CD4-positive, CD25-positive, alpha-beta regulatory T cell (primary cell): ENCODE measurements at regions not wholly inside any gene's neighbourhood (a gene's known extent, or its start where the extent isn't known, plus 50 kb on each side); places are given as distances from the start of the nearest gene placed in this dataset.
A peak's percentile ranks its signal among the peaks of the same experiment; 100 is the strongest.
"Not testable (repeated sequence)": the region's sequence is repeated elsewhere in the genome, so short reads cannot be mapped to it uniquely, and the experiment has no call there.

Experiments used
- ATAC-seq, 2 donors: fragments of 150-1000 bp; cut with Tn5 transposase; one replicate each; pipeline ENCODE4 v1.10.0; 2021; ENCODE audit warnings: low read depth in 2 of 2, moderate number of reproducible peaks in 2 of 2, moderate library complexity in 1 of 2
- DNase-seq, 3 donors: peaks; one replicate each; pipeline versions ENCODE4 v3.0.0 to v3.0.0-alpha.2; 2012 to 2022; ENCODE audit warnings: mixed read lengths in 1 of 3
- H3K27ac ChIP-seq: one replicate; pipeline ENCODE4 v1.7.0; 2013; ENCODE audit warnings: mild to moderate bottlenecking, low read length; ENCODE audit not compliant: insufficient read depth, poor library complexity, severe bottlenecking
- H3K27me3 ChIP-seq: one replicate; pipeline ENCODE4 v1.7.0; 2013; ENCODE audit warnings: low read length; ENCODE audit not compliant: control insufficient read depth, insufficient read depth
- H3K36me3 ChIP-seq: one replicate; pipeline ENCODE4 v1.7.0; 2013; ENCODE audit warnings: mild to moderate bottlenecking, low read length, moderate library complexity; ENCODE audit not compliant: control insufficient read depth, insufficient read depth
- H3K4me1 ChIP-seq: 2 replicates; pipeline ENCODE4 v1.7.0; 2013; ENCODE audit warnings: mild to moderate bottlenecking, low read length; ENCODE audit not compliant: insufficient read depth, control insufficient read depth, poor library complexity, severe bottlenecking
- H3K4me3 ChIP-seq: one replicate; pipeline ENCODE4 v1.7.0; 2013; ENCODE audit warnings: low read depth, mild to moderate bottlenecking, low read length, moderate library complexity
- H3K9me3 ChIP-seq, 2 experiments: 1 replicate in 1 of 2; 2 replicates in 1 of 2; pipeline ENCODE4 v1.7.0; 2013; ENCODE audit warnings: low read length in 2 of 2, mild to moderate bottlenecking in 1 of 2, moderate library complexity in 1 of 2; ENCODE audit not compliant: control insufficient read depth in 2 of 2
- H3K27ac Mint-ChIP-seq, 3 donors: one replicate each; pipeline ENCODE4 v1.8.0; 2020 to 2022; ENCODE audit warnings: mild to moderate bottlenecking in 3 of 3, mixed read lengths in 3 of 3, moderate library complexity in 2 of 3
- H3K27me3 Mint-ChIP-seq: one replicate; pipeline ENCODE4 v1.8.0; 2022; ENCODE audit warnings: mild to moderate bottlenecking, mixed read lengths
- H3K36me3 Mint-ChIP-seq: one replicate; pipeline ENCODE4 v1.8.0; 2020; ENCODE audit warnings: mixed read lengths
- H3K4me1 Mint-ChIP-seq, 4 donors: one replicate each; pipeline ENCODE4 v1.8.0; 2020 to 2022; ENCODE audit warnings: mixed read lengths in 4 of 4, mild to moderate bottlenecking in 1 of 4
- H3K4me3 Mint-ChIP-seq, 4 donors: one replicate each; pipeline ENCODE4 v1.8.0; 2020 to 2022; ENCODE audit warnings: mild to moderate bottlenecking in 4 of 4, mixed read lengths in 4 of 4, moderate library complexity in 3 of 4
- H3K9me3 Mint-ChIP-seq, 7 donors: one replicate each; pipeline ENCODE4 v1.8.0; 2020 to 2022; ENCODE audit warnings: mixed read lengths in 7 of 7, mild to moderate bottlenecking in 3 of 7, moderate library complexity in 2 of 7

DNA sequence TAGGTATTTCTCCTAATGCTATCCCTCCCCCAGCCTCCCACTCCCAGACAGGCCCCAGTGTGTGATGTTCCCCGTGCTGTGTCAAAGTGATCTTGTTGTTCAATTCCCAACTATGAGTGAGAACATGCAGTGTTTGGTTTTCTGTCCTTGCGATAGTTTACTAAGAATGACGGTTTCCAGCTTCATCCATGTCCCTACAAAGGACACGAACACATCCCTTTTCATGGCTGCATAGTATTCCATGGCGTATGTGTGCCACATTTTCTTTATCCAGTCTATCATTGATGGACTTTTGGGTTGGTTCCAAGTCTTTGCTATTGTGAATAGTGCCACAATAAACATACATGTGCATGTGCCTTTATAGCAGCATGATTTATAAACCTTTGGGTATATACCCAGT, 999.3 kb upstream of the ZEB2 start:
- not testable (repeated sequence) for H3K27me3 ChIP-seq, H3K36me3 ChIP-seq, H3K27me3 Mint-ChIP-seq, H3K4me1 Mint-ChIP-seq, ATAC-seq, H3K9me3 ChIP-seq, H3K27ac ChIP-seq, H3K4me3 ChIP-seq, H3K4me1 ChIP-seq, H3K4me3 Mint-ChIP-seq, DNase-seq, H3K36me3 Mint-ChIP-seq, H3K27ac Mint-ChIP-seq
- peaks cover 0 to 20% (median 2%) of the 10 kb centered on the region in 7 donors for H3K9me3 Mint-ChIP-seq

DNA sequence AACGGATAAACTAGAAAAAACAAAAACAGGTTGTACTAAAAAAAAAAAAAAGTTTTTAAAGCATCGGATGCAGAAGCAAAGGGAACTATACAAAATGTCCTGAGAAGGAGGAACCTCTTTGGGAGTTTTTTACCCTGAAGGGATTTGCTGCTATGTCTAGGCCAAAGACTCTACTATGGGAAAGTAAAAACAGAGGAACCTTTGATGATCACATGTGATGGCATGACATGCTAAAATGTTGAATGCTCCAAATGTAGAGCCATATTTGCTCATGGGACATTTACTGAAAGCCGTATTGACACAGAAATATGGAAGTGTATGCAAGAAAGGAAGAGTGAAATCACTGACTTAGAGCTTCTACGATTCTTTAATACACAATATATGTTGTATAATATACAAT, 992.0 kb upstream of the ZEB2 start:
- H3K4me1 ChIP-seq, result no peaks in the 10 kb centered on the region
- Mint-ChIP-seq H3K4me3 (no peak overlapping the region), H3K9me3 (peaks cover 0 to 9% (median 0%) of the 10 kb centered on the region in 7 donors), H3K4me1 (no peaks in the 10 kb centered on the region), H3K36me3 (no peaks in the 10 kb centered on the region), H3K27ac (no peak overlapping the region), H3K27me3 (no peaks in the 10 kb centered on the region)
- DNase-seq, result no peak
- H3K27me3 ChIP-seq, result no peaks in the 10 kb centered on the region
- no peaks in the 10 kb centered on the region for H3K36me3 ChIP-seq
- H3K27ac ChIP-seq, result no peak overlapping the region
- no peak for ATAC-seq
- no peak overlapping the region for H3K4me3 ChIP-seq
- no peaks in the 10 kb centered on the region for H3K9me3 ChIP-seq

DNA sequence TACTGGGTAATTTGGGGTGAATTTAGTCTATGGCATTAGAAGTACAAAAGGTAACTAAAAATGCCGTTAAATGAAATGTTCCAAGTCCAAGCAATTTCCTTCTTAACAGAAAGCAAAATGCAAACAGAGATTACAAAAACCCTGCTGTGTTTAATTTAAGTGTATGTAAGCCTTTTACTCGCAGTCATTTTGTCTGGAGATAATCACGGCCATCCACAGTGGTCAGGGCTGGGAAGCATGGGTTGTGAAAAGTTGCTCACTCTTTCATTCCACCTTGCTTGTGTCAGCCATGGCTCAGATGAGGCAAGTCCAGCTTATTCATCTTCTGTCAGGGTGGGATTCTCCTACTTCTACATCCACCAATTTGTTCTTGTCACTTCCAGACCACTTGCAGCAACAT, 983.6 kb upstream of the ZEB2 start:
- no peaks in the 10 kb centered on the region for H3K36me3 Mint-ChIP-seq
- peaks cover 0 to 5% (median 1%) of the 10 kb centered on the region in 7 donors for H3K9me3 Mint-ChIP-seq
- H3K4me3 Mint-ChIP-seq, result no peak overlapping the region

DNA sequence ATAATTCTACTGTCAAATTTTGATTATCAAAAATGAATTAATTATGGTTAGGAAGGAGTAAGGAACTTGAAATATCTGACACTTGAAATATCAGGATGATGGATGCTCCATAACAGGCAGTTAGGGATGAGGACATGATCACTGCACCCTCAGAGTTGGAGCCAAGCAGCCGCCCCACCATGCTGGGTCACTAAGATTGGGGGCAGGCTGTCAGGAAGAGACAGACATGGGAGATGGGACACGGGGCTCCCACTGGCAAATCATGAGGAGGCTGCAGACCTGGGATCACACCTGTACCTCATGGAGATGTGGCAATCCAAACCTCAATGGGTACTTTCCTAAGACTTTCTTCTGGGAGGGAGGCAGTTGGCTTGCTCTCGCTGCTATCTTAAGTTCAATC, 982.0 kb upstream of the ZEB2 start:
- Mint-ChIP-seq H3K4me3 (no peak overlapping the region), H3K27me3 (no peaks in the 10 kb centered on the region)

More for the DNA sequence above, 983.6 kb upstream of the ZEB2 start:
- no peak overlapping the region for H3K27ac ChIP-seq
- Mint-ChIP-seq H3K27ac (no peak overlapping the region), H3K27me3 (no peaks in the 10 kb centered on the region), H3K4me1 (no peaks in the 10 kb centered on the region)
- no peaks in the 10 kb centered on the region for H3K27me3 ChIP-seq
- no peak overlapping the region for H3K4me3 ChIP-seq
- H3K36me3 ChIP-seq, result no peaks in the 10 kb centered on the region
- ATAC-seq, result no peak
- no peaks in the 10 kb centered on the region for H3K4me1 ChIP-seq
- H3K9me3 ChIP-seq, result no peaks in the 10 kb centered on the region
- no peak for DNase-seq

DNA sequence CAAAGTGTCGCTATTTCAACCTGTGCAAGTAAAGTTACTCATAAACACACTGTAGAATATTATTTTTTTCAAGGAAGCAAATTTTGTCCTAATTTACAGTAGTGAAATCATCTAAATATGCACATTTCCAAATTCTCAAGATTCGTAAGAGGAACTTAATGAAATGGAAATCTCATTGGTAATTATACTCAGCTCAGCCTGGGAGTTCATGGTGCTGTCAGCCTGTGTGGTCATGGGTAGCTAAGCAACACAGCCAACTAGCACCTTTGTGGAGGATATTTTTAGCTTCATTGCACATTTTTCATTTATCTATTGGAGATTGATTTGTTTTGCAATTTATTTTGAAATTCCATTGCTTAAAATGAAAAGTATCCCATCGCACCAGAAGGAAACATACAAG, 975.7 kb upstream of the ZEB2 start:
- H3K36me3 ChIP-seq, result no peaks in the 10 kb centered on the region
- Mint-ChIP-seq H3K27me3 (no peaks in the 10 kb centered on the region), H3K4me3 (no peak overlapping the region), H3K27ac (no peak overlapping the region), H3K4me1 (no peaks in the 10 kb centered on the region), H3K36me3 (no peaks in the 10 kb centered on the region), H3K9me3 (peaks cover 0 to 11% (median 2%) of the 10 kb centered on the region in 7 donors)
- ATAC-seq (no peak), DNase-seq (no peak)
- H3K27ac ChIP-seq, result no peak overlapping the region
- H3K27me3 ChIP-seq, result no peaks in the 10 kb centered on the region
- no peak overlapping the region for H3K4me3 ChIP-seq
- H3K4me1 ChIP-seq, result no peaks in the 10 kb centered on the region
- H3K9me3 ChIP-seq, result peaks cover 0 to 2% of the 10 kb centered on the region in 2 experiments

More for the DNA sequence above, 982.0 kb upstream of the ZEB2 start:
- H3K36me3 ChIP-seq, result no peaks in the 10 kb centered on the region
- no peak overlapping the region for H3K4me3 ChIP-seq
- no peak for DNase-seq
- no peaks in the 10 kb centered on the region for H3K4me1 Mint-ChIP-seq
- ATAC-seq, result no peak
- H3K9me3 ChIP-seq, result no peaks in the 10 kb centered on the region
- peaks cover 0 to 4% (median 0%) of the 10 kb centered on the region in 7 donors for H3K9me3 Mint-ChIP-seq
- H3K36me3 Mint-ChIP-seq, result no peaks in the 10 kb centered on the region
- no peaks in the 10 kb centered on the region for H3K4me1 ChIP-seq
- H3K27me3 ChIP-seq, result no peaks in the 10 kb centered on the region
- no peak overlapping the region for H3K27ac ChIP-seq
- H3K27ac Mint-ChIP-seq, result peak overlapping the region in 1 of 3 donors; percentile 14

DNA sequence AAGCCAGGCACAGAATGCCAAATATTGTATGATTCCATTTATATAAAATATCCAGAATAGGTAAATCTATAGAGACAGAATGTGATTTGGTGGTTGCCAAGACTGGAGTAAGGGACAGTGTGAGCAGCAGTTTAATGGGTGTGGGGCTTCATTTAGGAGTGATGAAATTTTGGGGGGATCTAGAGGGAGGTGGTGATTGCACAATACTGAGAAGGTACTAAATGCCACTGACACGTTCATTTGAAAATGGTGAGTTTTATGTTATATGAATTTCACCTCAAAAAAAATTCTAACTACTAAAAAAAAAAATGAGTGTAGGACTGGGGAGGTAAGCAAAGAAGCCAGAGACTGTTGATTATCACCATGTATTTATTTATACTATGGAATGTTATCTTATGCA, 974.5 kb upstream of the ZEB2 start:
- Histone ChIP-seq H3K27me3 (no peaks in the 10 kb centered on the region), H3K9me3 (peaks cover 0 to 2% of the 10 kb centered on the region in 2 experiments), H3K27ac (no peak overlapping the region), H3K36me3 (no peaks in the 10 kb centered on the region), H3K4me1 (no peaks in the 10 kb centered on the region), H3K4me3 (no peak overlapping the region)
- H3K27ac Mint-ChIP-seq, result no peak overlapping the region
- H3K36me3 Mint-ChIP-seq, result no peaks in the 10 kb centered on the region
- no peak for ATAC-seq
- H3K27me3 Mint-ChIP-seq, result no peaks in the 10 kb centered on the region
- no peak for DNase-seq
- H3K4me1 Mint-ChIP-seq, result no peaks in the 10 kb centered on the region
- H3K9me3 Mint-ChIP-seq, result peaks cover 0 to 11% (median 2%) of the 10 kb centered on the region in 7 donors
- H3K4me3 Mint-ChIP-seq, result no peak overlapping the region

DNA sequence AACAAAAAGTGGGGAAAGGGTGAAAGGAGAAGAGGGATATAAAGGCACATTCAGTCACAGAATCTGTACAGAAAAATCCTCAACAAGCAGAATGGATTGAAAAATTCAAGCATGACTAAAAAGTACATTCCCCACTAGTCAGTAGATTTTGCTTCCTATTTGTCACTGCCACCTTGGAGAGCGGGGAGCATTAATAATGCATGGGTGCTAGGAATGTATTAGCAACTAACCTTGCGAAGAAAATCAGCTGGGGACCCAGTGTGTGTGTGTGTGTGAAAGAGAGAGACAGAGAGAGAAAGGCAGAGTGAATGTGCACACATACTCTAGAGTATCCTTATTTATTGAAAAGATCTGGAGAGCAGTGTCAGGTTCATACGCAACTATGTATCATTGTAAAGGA, 968.7 kb upstream of the ZEB2 start:
- no peaks in the 10 kb centered on the region for H3K27me3 Mint-ChIP-seq
- peak overlapping the region in 1 of 3 donors; percentile 0 for H3K27ac Mint-ChIP-seq
- no peaks in the 10 kb centered on the region for H3K4me1 Mint-ChIP-seq
- Histone ChIP-seq H3K9me3 (peaks cover 0 to 2% of the 10 kb centered on the region in 2 experiments), H3K36me3 (no peaks in the 10 kb centered on the region), H3K4me3 (no peak overlapping the region), H3K4me1 (no peaks in the 10 kb centered on the region), H3K27me3 (no peaks in the 10 kb centered on the region), H3K27ac (no peak overlapping the region)
- ATAC-seq (no peak), DNase-seq (no peak)
- H3K9me3 Mint-ChIP-seq, result peaks cover 0 to 11% (median 2%) of the 10 kb centered on the region in 7 donors
- no peaks in the 10 kb centered on the region for H3K36me3 Mint-ChIP-seq
- no peak overlapping the region for H3K4me3 Mint-ChIP-seq

DNA sequence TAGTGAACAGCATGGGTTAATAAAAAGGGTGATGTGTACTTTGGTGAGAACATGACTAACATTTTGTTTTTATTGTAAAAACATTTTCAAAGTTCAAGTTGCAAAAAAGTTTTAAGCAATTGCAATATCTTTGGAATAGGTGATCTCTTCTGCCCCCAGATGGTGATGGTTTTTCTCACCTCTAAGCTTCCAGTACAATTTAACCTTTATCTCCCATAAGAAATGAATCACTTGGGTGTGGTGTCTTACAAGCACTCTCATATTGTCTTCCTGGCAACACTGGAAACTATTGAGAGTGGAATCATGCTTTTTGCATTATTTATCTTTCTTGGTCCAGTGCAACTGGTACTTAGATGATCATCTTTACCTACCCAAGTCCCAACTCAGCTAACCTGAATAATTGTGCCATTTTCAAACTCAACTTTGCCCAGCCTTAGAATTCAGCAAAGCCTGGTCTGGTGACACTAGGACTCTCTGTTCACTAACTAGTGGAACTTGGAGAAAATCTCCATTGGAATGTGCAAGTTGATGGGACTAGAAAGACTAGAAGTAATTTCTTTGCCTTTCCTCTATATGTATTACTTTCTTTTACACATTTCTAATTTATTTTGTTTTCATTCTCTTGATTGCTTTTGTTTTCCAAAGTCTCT, 964.7 kb upstream of the ZEB2 start:
- Histone ChIP-seq H3K36me3 (no peaks in the 10 kb centered on the region), H3K27me3 (no peaks in the 10 kb centered on the region), H3K4me1 (no peaks in the 10 kb centered on the region), H3K9me3 (no peaks in the 10 kb centered on the region), H3K4me3 (no peak overlapping the region), H3K27ac (no peak overlapping the region)
- no peak overlapping the region for H3K27ac Mint-ChIP-seq
- no peaks in the 10 kb centered on the region for H3K27me3 Mint-ChIP-seq
- H3K4me1 Mint-ChIP-seq, result no peaks in the 10 kb centered on the region
- ATAC-seq (no peak), DNase-seq (no peak)
- peak overlapping the region in 1 of 4 donors; percentile 32 for H3K4me3 Mint-ChIP-seq
- no peaks in the 10 kb centered on the region for H3K36me3 Mint-ChIP-seq
- peaks cover 0 to 5% (median 3%) of the 10 kb centered on the region in 7 donors for H3K9me3 Mint-ChIP-seq
